IMR-90 (cell line): ENCODE measurements at regions not wholly inside any gene's neighbourhood (a gene's known extent, or its start where the extent isn't known, plus 50 kb on each side); places are given as distances from the start of the nearest gene placed in this dataset.

Experiments used
- ATAC-seq: fragments of 200-7000 bp; cut with Tn5 transposase; 2 replicates; pipeline ENCODE4 v1.9.1; 2020; ENCODE audit warnings: low read depth, mild to moderate bottlenecking, moderate library complexity
- BruUV-seq: library from RNA; stranded (reverse); fragments of 400-500 nt; replicated peaks from 2 replicates; lab custom pipeline; 2021; lab: Mats Ljungman, UMichigan
- CTCF ChIA-PET: fragments of 300-600 bp; formaldehyde crosslinking; extraction: SDS; loops from one replicate; lab custom pipeline; 2021; ENCODE audit warnings: antibody characterized with exemption; lab: Yijun Ruan, JAX
- POLR2A ChIA-PET: fragments of 300-600 bp; sonication (Branson Sonifier 250); formaldehyde crosslinking; loops from one replicate; lab custom pipeline; 2022; ENCODE audit warnings: antibody characterized with exemption; ENCODE audit not compliant: unreplicated experiment; lab: Charles Lee
- DNase-seq: peaks from one replicate; pipeline ENCODE4 v3.0.0; 2013
- H2AFZ ChIP-seq: replicated peaks from 2 replicates; pipeline ENCODE3; 2013; ENCODE audit warnings: low read length, mild to moderate bottlenecking; ENCODE audit not compliant: poor library complexity
- H2AK5ac ChIP-seq: 2 replicates; pipeline ENCODE4 v1.6.1; 2013; ENCODE audit warnings: low read depth, low read length, inconsistent platforms
- H2AK9ac ChIP-seq: replicated peaks from 2 replicates; pipeline ENCODE3; 2013; ENCODE audit warnings: mild to moderate bottlenecking, low read depth, low read length, moderate library complexity; ENCODE audit not compliant: poor library complexity
- H2BK120ac ChIP-seq: 2 replicates; pipeline ENCODE4 v1.6.1; 2013; ENCODE audit warnings: low read depth, low read length, inconsistent platforms
- H2BK15ac ChIP-seq: 3 replicates; pipeline ENCODE4 v1.6.1; 2013; ENCODE audit warnings: low read depth, low read length, inconsistent platforms
- H2BK20ac ChIP-seq: 2 replicates; pipeline ENCODE4 v1.6.1; 2013; ENCODE audit warnings: low read depth, mild to moderate bottlenecking, inconsistent platforms, low read length, moderate library complexity
- H2BK5ac ChIP-seq: 2 replicates; pipeline ENCODE4 v1.6.1; 2013; ENCODE audit warnings: mild to moderate bottlenecking, low read depth, low read length, inconsistent platforms; ENCODE audit not compliant: poor library complexity, severe bottlenecking
- H3K14ac ChIP-seq: replicated peaks from 2 replicates; pipeline ENCODE4 v1.6.1; 2013; ENCODE audit warnings: low read depth, low read length, inconsistent platforms
- H3K18ac ChIP-seq: 2 replicates; pipeline ENCODE4 v1.6.1; 2013; ENCODE audit warnings: low read depth, low read length, control low read depth
- H3K23ac ChIP-seq: 2 replicates; pipeline ENCODE4 v1.6.1; 2013; ENCODE audit warnings: low read depth, low read length, inconsistent platforms
- H3K27ac ChIP-seq: 2 replicates; pipeline ENCODE4 v1.5.1; 2013; ENCODE audit warnings: mild to moderate bottlenecking, control low read depth, low read length; ENCODE audit not compliant: insufficient read depth
- H3K27me3 ChIP-seq: 2 replicates; pipeline ENCODE4 v1.6.1; 2013; ENCODE audit warnings: low read length; ENCODE audit not compliant: control insufficient read depth, insufficient read depth
- H3K36me3 ChIP-seq: 2 replicates; pipeline ENCODE4 v1.6.1; 2013; ENCODE audit warnings: low read length, mixed read lengths; ENCODE audit not compliant: control insufficient read depth, insufficient read depth
- H3K4ac ChIP-seq: 2 replicates; pipeline ENCODE4 v1.6.1; 2013; ENCODE audit warnings: low read depth, low read length, inconsistent platforms
- H3K4me1 ChIP-seq: 2 replicates; pipeline ENCODE4 v1.6.1; 2013; ENCODE audit warnings: low read length, mixed read lengths; ENCODE audit not compliant: control insufficient read depth, insufficient read depth
- H3K4me2 ChIP-seq: 2 replicates; pipeline ENCODE4 v1.6.1; 2013; ENCODE audit warnings: low read depth, mild to moderate bottlenecking, control low read depth, low read length, moderate library complexity
- H3K4me3 ChIP-seq: 2 replicates; pipeline ENCODE4 v1.5.1; 2013; ENCODE audit warnings: low read depth, mild to moderate bottlenecking, control low read depth, low read length, moderate library complexity; ENCODE audit not compliant: insufficient read depth
- H3K56ac ChIP-seq: 2 replicates; pipeline ENCODE4 v1.6.1; 2013; ENCODE audit warnings: low read length, inconsistent platforms; ENCODE audit not compliant: insufficient read depth; ENCODE audit errors: extremely low read depth
- H3K79me1 ChIP-seq, 2 experiments: 2 replicates each; pipeline ENCODE4 v1.6.1; 2013; ENCODE audit warnings: low read length in 2 of 2, inconsistent platforms in 1 of 2, low read depth in 1 of 2
- H3K9ac ChIP-seq: 2 replicates; pipeline ENCODE4 v1.6.1; 2013; ENCODE audit warnings: low read depth, low read length, control low read depth
- H3K9me1 ChIP-seq: 2 replicates; pipeline ENCODE4 v1.6.1; 2013; ENCODE audit warnings: low read length, inconsistent platforms; ENCODE audit not compliant: insufficient read depth
- H3K9me3 ChIP-seq: 2 replicates; pipeline ENCODE4 v1.6.1; 2013; ENCODE audit warnings: low read length; ENCODE audit not compliant: control insufficient read depth, insufficient read depth
- H4K20me1 ChIP-seq: 2 replicates; pipeline ENCODE4 v1.6.1; 2013; ENCODE audit warnings: low read length, inconsistent platforms; ENCODE audit not compliant: insufficient read depth
- H4K5ac ChIP-seq: 2 replicates; pipeline ENCODE4 v1.6.1; 2013; ENCODE audit warnings: mild to moderate bottlenecking, low read depth, low read length, control low read depth
- H4K8ac ChIP-seq, 2 experiments: 2 replicates each; pipeline ENCODE4 v1.6.1; 2013; ENCODE audit warnings: low read depth in 2 of 2, low read length in 2 of 2, control low read depth in 1 of 2, inconsistent platforms in 1 of 2
- H4K91ac ChIP-seq: 2 replicates; pipeline ENCODE4 v1.6.1; 2013; ENCODE audit warnings: low read depth, low read length, inconsistent platforms; ENCODE audit not compliant: insufficient read depth
- BHLHE40 ChIP-seq: fragments of 150-350 bp; IDR thresholded peaks from 2 replicates; pipeline ENCODE4 v1.6.1; 2016; ENCODE audit warnings: mild to moderate bottlenecking, low read depth, low read length
- CEBPB ChIP-seq: IDR thresholded peaks from 2 replicates; pipeline ENCODE4 v1.6.1; 2012; ENCODE audit warnings: low read depth, low read length, improper control_type of control experiment
- CHD1 ChIP-seq: IDR thresholded peaks from 2 replicates; pipeline ENCODE4 v1.6.1; 2012; ENCODE audit warnings: low read depth, low read length, improper control_type of control experiment
- CTCF ChIP-seq: conservative IDR thresholded peaks from 2 replicates; pipeline ENCODE4 v1.5.1; 2012; ENCODE audit warnings: mild to moderate bottlenecking, low read depth, low read length, improper control_type of control experiment
- ELK1 ChIP-seq: fragments of 150-350 bp; IDR thresholded peaks from 2 replicates; pipeline ENCODE4 v1.6.1; 2016; ENCODE audit warnings: low read depth, mild to moderate bottlenecking, low read length, moderate library complexity, borderline replicate concordance
- FOS ChIP-seq: fragments of 150-350 bp; IDR thresholded peaks from 2 replicates; pipeline ENCODE4 v1.6.1; 2016; ENCODE audit warnings: low read depth, low read length
- MAFK ChIP-seq: IDR thresholded peaks from 2 replicates; pipeline ENCODE4 v1.6.1; 2012; ENCODE audit warnings: low read depth, low read length, improper control_type of control experiment
- MAZ ChIP-seq: IDR thresholded peaks from 2 replicates; pipeline ENCODE4 v1.6.1; 2012; ENCODE audit warnings: low read depth, mild to moderate bottlenecking, low read length, improper control_type of control experiment, moderate library complexity, borderline replicate concordance
- MXI1 ChIP-seq: IDR thresholded peaks from 2 replicates; pipeline ENCODE4 v1.6.1; 2012; ENCODE audit warnings: low read depth, mild to moderate bottlenecking, low read length, moderate library complexity, borderline replicate concordance
- NFE2L2 ChIP-seq: fragments of 150-350 bp; IDR thresholded peaks from 2 replicates; pipeline ENCODE4 v1.6.1; 2016; ENCODE audit warnings: low read depth, mild to moderate bottlenecking, low read length
- POLR2A ChIP-seq: IDR thresholded peaks from 2 replicates; pipeline ENCODE4 v1.6.1; 2012; ENCODE audit warnings: mild to moderate bottlenecking, low read depth, low read length
- RAD21 ChIP-seq: IDR thresholded peaks from 2 replicates; pipeline ENCODE4 v1.6.1; 2012; ENCODE audit warnings: low read length, improper control_type of control experiment
- RCOR1 ChIP-seq: IDR thresholded peaks from 2 replicates; pipeline ENCODE4 v1.6.1; 2012; ENCODE audit warnings: mild to moderate bottlenecking, low read length, improper control_type of control experiment; ENCODE audit not compliant: insufficient replicate concordance
- RFX5 ChIP-seq: IDR thresholded peaks from 2 replicates; pipeline ENCODE4 v1.8.0; 2012; ENCODE audit warnings: low read depth, mild to moderate bottlenecking, low read length, moderate library complexity
- SMC3 ChIP-seq: fragments of 150-350 bp; IDR thresholded peaks from 2 replicates; pipeline ENCODE4 v1.6.1; 2016; ENCODE audit warnings: low read depth, mild to moderate bottlenecking, antibody characterized with exemption, low read length, moderate library complexity
- USF2 ChIP-seq: fragments of 150-350 bp; IDR thresholded peaks from 2 replicates; pipeline ENCODE4 v1.6.1; 2017; ENCODE audit warnings: mild to moderate bottlenecking, antibody characterized with exemption, low read length, low read depth
- WGBS, 2 experiments: methylation state at CpG; one replicate each; pipeline versions ENCODE4 v1.1.5 to v1.1.7; 2013; ENCODE audit warnings: missing lambda C conversion rate in 2 of 2; ENCODE audit not compliant: insufficient read length in 1 of 2; ENCODE audit errors: extremely low coverage in 2 of 2; 5-methylcytosine and 5-hydroxymethylcytosine counted together
- dilution Hi-C: fragments of 300-500 bp; cut with HindIII; formaldehyde crosslinking; loops from one replicate; pipeline ENCODE4 v1.14.3; 2018; ENCODE audit warnings: low sequenced_read_pairs; ENCODE audit not compliant: unreplicated experiment
- in situ Hi-C: fragments of 300-500 bp; cut with MboI; formaldehyde crosslinking; loops from 3 replicates; pipeline ENCODE4 v1.14.3; 2019; ENCODE audit warnings: low sequenced_read_pairs, inconsistent platforms, mixed read lengths
- intact Hi-C: fragments of 100-400 bp; cut with micrococcal nuclease; formaldehyde crosslinking; loops from 2 replicates; pipeline ENCODE4 v1.10.0; 2022

GRCh38 chr5:114658194-114658593 lies 296.3 kb downstream of the KCNN2 start:
- Histone ChIP-seq H2BK5ac (no peak overlapping the region), H3K9ac (no peak overlapping the region), H3K23ac (no peak overlapping the region), H3K9me1 (no peaks in the 10 kb centered on the region), H2AK5ac (no peak overlapping the region), H4K5ac (no peak overlapping the region), H2AFZ (no peak overlapping the region), H3K79me1 (no peaks in the 10 kb centered on the region), H3K27me3 (no peaks in the 10 kb centered on the region), H2BK120ac (no peak overlapping the region), H3K4me3 (no peak overlapping the region), H4K91ac (no peak overlapping the region), H2BK15ac (no peak overlapping the region), H2AK9ac (no peak overlapping the region), H3K27ac (no peak overlapping the region), H4K8ac (no peak overlapping the region), H3K14ac (no peak overlapping the region), H3K56ac (no peak overlapping the region), H3K4me1 (no peaks in the 10 kb centered on the region), H3K9me3 (peaks cover 16% of the 10 kb centered on the region), H3K4me2 (no peak overlapping the region), H3K4ac (no peak overlapping the region), H4K20me1 (no peaks in the 10 kb centered on the region), H3K18ac (no peak overlapping the region), H2BK20ac (no peak overlapping the region), H3K36me3 (no peaks in the 10 kb centered on the region)
- in situ Hi-C loops (no loop called here), dilution Hi-C loops (no loop called here), intact Hi-C loops (no loop called here)
- POLR2A ChIA-PET: no interaction called here
- WGBS, 2 experiments: no CpG with 5 or more reads among the region's 1 CpG
- DNase-seq (no peak), ATAC-seq (no peak)
- no peak for TF ChIP-seq MXI1
- TF ChIP-seq ELK1: no peak
- no peak for TF ChIP-seq FOS
- TF ChIP-seq MAFK: no peak
- no peak for TF ChIP-seq CTCF
- TF ChIP-seq CEBPB: no peak
- TF ChIP-seq RFX5: no peak
- TF ChIP-seq RAD21: no peak
- no peak for TF ChIP-seq SMC3
- no peak for TF ChIP-seq CHD1
- no peak for TF ChIP-seq BHLHE40
- no peak for TF ChIP-seq POLR2A
- no peak for TF ChIP-seq USF2
- no peak for TF ChIP-seq RCOR1
- no peak for TF ChIP-seq NFE2L2
- no peak for TF ChIP-seq MAZ
- BruUV-seq: no TSS peak
- CTCF ChIA-PET: no interaction called here
